NOMO-1 (cell line): ENCODE measurements at regions not wholly inside any gene's neighbourhood (a gene's known extent, or its start where the extent isn't known, plus 50 kb on each side); places are given as distances from the start of the nearest gene placed in this dataset.
"Not testable (repeated sequence)": the region's sequence is repeated elsewhere in the genome, so short reads cannot be mapped to it uniquely, and the experiment has no call there.

Experiments used
- DNase-seq, 2 experiments: peaks; one replicate each; lab custom pipeline; 2025; ENCODE audit not compliant: unreplicated experiment in 2 of 2; lab: John Stamatoyannopoulos, UW

DNA sequence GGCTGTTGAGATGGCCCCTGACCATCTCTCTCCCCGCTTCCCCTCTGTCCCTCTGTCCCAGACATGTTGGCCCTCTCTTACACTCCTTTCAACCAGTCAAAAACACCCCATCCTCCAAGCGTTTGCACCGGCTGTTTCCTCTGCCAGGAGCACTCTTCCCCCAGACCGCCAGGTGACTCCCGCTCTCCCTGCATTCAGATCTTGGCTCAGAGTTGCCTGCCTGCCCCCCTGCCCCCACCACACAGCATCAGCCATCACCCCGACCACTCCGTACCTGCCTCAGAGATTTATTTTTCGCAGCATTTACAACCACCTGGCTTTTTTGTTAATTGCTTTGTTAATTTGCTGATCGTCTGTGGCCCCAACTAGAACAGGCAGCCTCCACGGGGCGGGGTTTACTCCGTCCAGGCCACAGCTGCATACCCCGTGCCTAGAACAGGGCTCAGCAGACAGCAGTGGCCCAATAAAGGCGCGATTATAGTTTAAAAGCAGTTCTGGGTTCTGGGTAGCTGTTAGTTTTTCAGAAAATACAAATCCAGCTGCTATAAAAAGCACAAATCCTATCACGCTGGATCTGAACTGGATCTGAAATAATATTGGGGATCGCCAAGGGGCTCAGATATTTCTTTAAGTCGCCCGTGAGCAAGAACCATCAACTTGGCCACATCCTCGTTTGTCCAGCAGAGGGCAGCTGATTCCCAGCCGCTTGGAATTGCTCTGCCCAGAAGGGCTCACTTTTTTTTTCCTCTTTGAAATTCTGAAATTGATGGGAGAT is 173.6 kb downstream of the IRF8 start:
- peak; percentile 36 to 54 for DNase-seq

- DNase-seq: no peak
Measured at GRCh38 chr16:86073103-86073625, 174.2 kb downstream of the IRF8 start.

- DNase-seq: no peak
Measured at GRCh38 chr16:86073763-86074493, 175.0 kb downstream of the IRF8 start.

- DNase-seq: no peak
Measured at GRCh38 chr16:86074651-86075487, 175.9 kb downstream of the IRF8 start.

GRCh38 chr16:86075488-86075785 is 176.5 kb downstream of the IRF8 start:
- DNase-seq: no peak

GRCh38 chr16:86075839-86076440 is 177.0 kb downstream of the IRF8 start:
- DNase-seq: no peak

- DNase-seq: no peak
Measured at GRCh38 chr16:86076606-86077005, 177.6 kb downstream of the IRF8 start.

DNA sequence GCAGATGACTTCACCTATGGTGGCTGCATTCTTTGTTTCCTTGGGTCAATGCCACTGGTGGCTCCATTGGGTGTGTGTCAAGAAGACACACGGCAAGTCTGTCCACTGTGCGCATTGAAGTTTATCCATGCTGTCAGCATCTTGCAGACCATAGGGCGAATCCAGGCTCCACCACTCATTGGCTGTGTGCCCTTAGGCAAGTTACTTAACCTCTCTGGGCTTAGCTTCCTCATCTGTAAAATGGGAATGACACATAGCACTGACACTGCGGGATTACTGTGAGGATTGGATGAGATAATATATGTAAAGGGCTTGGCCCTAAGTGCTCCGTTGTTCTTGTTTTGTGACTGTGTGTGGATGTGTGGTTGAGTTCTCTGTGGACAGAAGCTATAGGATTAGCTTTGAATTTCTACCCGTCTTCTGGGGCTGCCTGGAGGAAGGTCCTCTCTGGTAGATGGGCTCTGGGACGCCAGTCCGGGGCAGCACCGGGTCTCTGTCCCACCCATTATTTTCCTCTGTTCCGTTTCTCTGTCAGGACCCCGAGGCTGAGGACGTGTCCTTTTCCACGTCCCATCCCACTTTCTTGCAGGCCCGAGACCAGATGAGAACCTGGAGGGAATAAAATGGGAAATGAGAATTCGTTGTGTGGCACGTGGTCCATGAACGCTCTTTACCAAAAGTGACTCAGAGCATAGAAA is 178.4 kb downstream of the IRF8 start:
- no peak for DNase-seq

DNA sequence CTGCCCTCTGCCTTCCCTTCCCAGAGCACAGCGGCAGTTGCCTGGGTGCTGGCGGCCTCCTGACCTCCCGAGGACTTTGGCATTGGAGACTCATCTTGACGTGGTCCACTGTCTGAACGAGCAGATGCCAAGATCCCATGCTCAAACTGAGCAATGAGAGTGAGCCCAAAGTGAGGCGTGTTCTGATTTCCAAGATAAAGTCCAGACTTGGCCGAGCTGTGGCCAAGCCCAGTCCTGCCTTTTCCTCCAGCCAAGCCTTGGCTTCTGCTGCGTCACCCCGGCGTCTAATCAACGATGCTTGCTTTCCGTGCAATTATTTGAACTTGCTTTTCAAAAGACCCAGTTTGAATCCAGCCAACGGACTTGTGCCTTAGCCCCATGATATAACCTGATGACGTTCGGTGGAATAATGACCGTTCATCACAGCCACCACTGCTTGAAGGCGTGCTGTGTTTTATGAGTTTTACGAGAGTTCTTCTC is 179.2 kb downstream of the IRF8 start:
- no peak for DNase-seq

GRCh38 chr16:86078711-86079110 is 179.7 kb downstream of the IRF8 start:
- not testable (repeated sequence) for DNase-seq

- DNase-seq: no peak
Measured at GRCh38 chr16:86079255-86079885, 180.4 kb downstream of the IRF8 start.

GRCh38 chr16:86080131-86080875 is 181.3 kb downstream of the IRF8 start:
- no peak for DNase-seq

GRCh38 chr16:86080982-86081381 is 182.0 kb downstream of the IRF8 start:
- no peak for DNase-seq

DNA sequence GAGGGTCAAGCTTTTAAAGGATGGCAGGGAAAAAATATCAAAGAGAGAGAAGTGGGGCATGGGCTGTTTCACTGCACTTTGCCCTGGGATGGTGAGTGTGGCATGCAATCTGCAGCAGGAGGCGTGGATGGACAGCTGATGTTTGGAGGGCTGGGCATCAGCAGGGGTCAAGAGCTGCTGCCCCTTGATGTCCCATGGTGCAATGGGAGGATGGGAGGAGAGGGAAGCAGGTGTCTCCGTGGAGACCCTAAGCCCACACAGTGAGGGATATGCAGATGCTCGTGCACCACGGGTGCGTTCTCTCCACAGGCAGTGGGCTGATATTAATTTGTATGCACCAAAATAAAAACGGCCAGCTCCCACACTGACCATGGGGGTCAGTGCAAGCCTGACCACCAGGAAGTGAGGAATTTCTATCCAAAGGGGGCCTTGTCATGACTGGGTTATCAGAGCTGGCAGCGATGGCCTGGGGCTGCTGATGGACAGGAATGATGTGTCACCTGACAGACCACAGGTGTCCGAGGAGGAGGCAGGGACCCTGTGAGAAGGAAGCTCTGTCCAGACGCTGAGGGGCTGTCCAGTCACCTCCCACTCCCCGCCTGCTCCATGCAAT is 183.6 kb downstream of the IRF8 start:
- DNase-seq: no peak

- no peak for DNase-seq
Measured at GRCh38 chr16:86083382-86084002, 184.5 kb downstream of the IRF8 start.

GRCh38 chr16:86085161-86085611 is 186.2 kb downstream of the IRF8 start:
- no peak for DNase-seq

GRCh38 chr16:86085795-86086194 is 186.8 kb downstream of the IRF8 start:
- DNase-seq: no peak

- no peak for DNase-seq
Measured at GRCh38 chr16:86086471-86086870, 187.5 kb downstream of the IRF8 start.
